HepG2 (cell line): ENCODE measurements at regions not wholly inside any gene's neighbourhood (a gene's known extent, or its start where the extent isn't known, plus 50 kb on each side); places are given as distances from the start of the nearest gene placed in this dataset.

Source experiments
- ATAC-seq: fragments of 200-7000 bp; cut with Tn5 transposase; 3 replicates; pipeline ENCODE4 v1.9.1; 2020; ENCODE audit warnings: mild to moderate bottlenecking, moderate library complexity
- BruUV-seq: library from RNA; stranded (reverse); fragments of 400-500 nt; replicated peaks from 2 replicates; lab custom pipeline; 2021; lab: Mats Ljungman, UMichigan
- CTCF ChIA-PET: fragments of 300-600 bp; formaldehyde crosslinking; extraction: SDS; loops from one replicate; lab custom pipeline; 2021; ENCODE audit warnings: low total read pairs, inconsistent platforms, low intra/inter-chr PET ratio; lab: Yijun Ruan, JAX
- POLR2A ChIA-PET: fragments of 350-600 bp; sonication (Branson Sonifier 250); formaldehyde crosslinking; loops from one replicate; lab custom pipeline; 2020; ENCODE audit warnings: antibody characterized with exemption, inconsistent platforms; lab: Yijun Ruan, JAX
- DNase-seq: peaks from one replicate; pipeline ENCODE4 v3.0.0-alpha.2; 2015; ENCODE audit warnings: low spot score
- FAIRE-seq: peaks from 3 replicates; lab custom pipeline; 2011; peaks lifted over from hg19 to GRCh38; lab: Jason Lieb, UNC
- H2AFZ ChIP-seq: one replicate; pipeline ENCODE4 v1.6.1; 2011; ENCODE audit warnings: low read length, inconsistent platforms
- H3K27ac ChIP-seq: fragments of 300-600 bp; 3 replicates; pipeline ENCODE4 v1.8.0; 2011; ENCODE audit warnings: mixed run types, mild to moderate bottlenecking, mixed read lengths, low read length, inconsistent platforms; ENCODE audit not compliant: insufficient read depth; ENCODE audit errors: extremely low read length
- H3K27me3 ChIP-seq, 2 experiments: fragments of 200-600 bp in 1 of 2; 2 replicates in 1 of 2; 3 replicates in 1 of 2; pipeline versions ENCODE4 v1.6.0 to v1.8.0; 2011; ENCODE audit warnings: low read length in 2 of 2, mild to moderate bottlenecking in 2 of 2, moderate library complexity in 2 of 2, inconsistent platforms in 1 of 2; ENCODE audit not compliant: insufficient read depth in 2 of 2, control insufficient read depth in 1 of 2
- H3K36me3 ChIP-seq, 2 experiments: fragments of 200-600 bp in 1 of 2; replicated peaks in 1 of 2; 2 replicates in 1 of 2; 3 replicates in 1 of 2; pipeline versions ENCODE4 v1.5.1 to v1.8.0; 2011; ENCODE audit warnings: low read length in 2 of 2, inconsistent platforms in 1 of 2; ENCODE audit not compliant: insufficient read depth in 2 of 2, control insufficient read depth in 1 of 2
- H3K4me1 ChIP-seq: 2 replicates; pipeline ENCODE4 v1.5.1; 2012; ENCODE audit warnings: low read length, inconsistent platforms; ENCODE audit not compliant: insufficient read depth
- H3K4me2 ChIP-seq: 2 replicates; pipeline ENCODE4 v1.6.0; 2011; ENCODE audit warnings: low read depth, low read length, inconsistent platforms
- H3K4me3 ChIP-seq, 3 experiments: fragments of 200-600 bp in 1 of 3; sonication (generic), shearing (Covaris generic) in 1 of 3; replicated peaks in 1 of 3; 2 replicates each; pipeline ENCODE4 v1.5.1; 2011 to 2016; ENCODE audit warnings: low read length in 3 of 3, inconsistent platforms in 2 of 3, low read depth in 2 of 3, mild to moderate bottlenecking in 2 of 3, control low read depth in 1 of 3, mixed read lengths in 1 of 3; ENCODE audit not compliant: insufficient read depth in 1 of 3
- H3K79me2 ChIP-seq: one replicate; pipeline ENCODE4 v1.6.1; 2011; ENCODE audit warnings: low read length, inconsistent platforms; ENCODE audit not compliant: insufficient read depth
- H3K9ac ChIP-seq: 2 replicates; pipeline ENCODE4 v1.6.0; 2011; ENCODE audit warnings: mild to moderate bottlenecking, low read depth, low read length, inconsistent platforms; ENCODE audit not compliant: insufficient read depth
- H3K9me3 ChIP-seq: 2 replicates; pipeline ENCODE4 v1.5.1; 2012; ENCODE audit warnings: mild to moderate bottlenecking, low read length
- H4K20me1 ChIP-seq: 2 replicates; pipeline ENCODE4 v1.6.0; 2011; ENCODE audit warnings: inconsistent platforms, mild to moderate bottlenecking, low read length, moderate library complexity; ENCODE audit not compliant: insufficient read depth
- FOXK2 ChIP-seq: fragments of 450-650 bp; IDR thresholded peaks from 2 replicates; pipeline ENCODE4 v1.6.1; 2016
- HOXD1 ChIP-seq: sonication (generic); formaldehyde crosslinking; IDR thresholded peaks from 2 replicates; pipeline ENCODE4 v1.5.0; 2020; ENCODE audit warnings: missing genetic modification reagents
- MLLT10 ChIP-seq: sonication (generic); formaldehyde crosslinking; IDR thresholded peaks from 2 replicates; pipeline ENCODE4 v1.4.0; 2020; ENCODE audit warnings: missing genetic modification reagents
- RFXAP ChIP-seq: sonication (generic); formaldehyde crosslinking; IDR thresholded peaks from 2 replicates; pipeline ENCODE4 v1.4.0; 2020; ENCODE audit warnings: missing genetic modification reagents, borderline replicate concordance
- ZNF253 ChIP-seq: sonication (generic); formaldehyde crosslinking; IDR thresholded peaks from 2 replicates; pipeline ENCODE4 v1.8.0; 2022; ENCODE audit warnings: mild to moderate bottlenecking, missing genetic modification reagents, borderline replicate concordance
- ZNF563 ChIP-seq: sonication (generic); formaldehyde crosslinking; IDR thresholded peaks from 2 replicates; pipeline ENCODE4 v1.8.0; 2022; ENCODE audit warnings: mild to moderate bottlenecking, moderate library complexity, missing genetic modification reagents
- WGBS: methylation state at CpG from one replicate; pipeline ENCODE4 v1.1.6; 2017; ENCODE audit warnings: low lambda C conversion rate; 5-methylcytosine and 5-hydroxymethylcytosine counted together
- in situ Hi-C: cut with HindIII; loops from 2 replicates; pipeline ENCODE4 v1.10.0; 2017; ENCODE audit warnings: low pct_unique_long_range_greater_than_20kb; ENCODE audit not compliant: extremely low pct_ligation_motif_present
- intact Hi-C: fragments of 100-400 bp; cut with micrococcal nuclease; formaldehyde crosslinking; loops from one replicate; pipeline ENCODE4 v1.10.0; 2022; ENCODE audit not compliant: unreplicated experiment
- TF ChIP-seq, protein P1 (sequence below): IDR thresholded peaks from 2 replicates; pipeline ENCODE4 v1.6.1; 2016; ENCODE audit warnings: missing genetic modification reagents, missing compliant biosample characterization
- TF ChIP-seq, protein P2 (sequence below): sonication (generic); formaldehyde crosslinking; IDR thresholded peaks from 2 replicates; pipeline ENCODE4 v1.5.0; 2020; ENCODE audit warnings: mild to moderate bottlenecking, missing genetic modification reagents, borderline replicate concordance
- TF ChIP-seq, protein P3 (sequence below): sonication (generic); formaldehyde crosslinking; IDR thresholded peaks from 2 replicates; pipeline ENCODE4 v1.8.0; 2022; ENCODE audit warnings: missing genetic modification reagents, mild to moderate bottlenecking, moderate library complexity, borderline replicate concordance

DNA sequence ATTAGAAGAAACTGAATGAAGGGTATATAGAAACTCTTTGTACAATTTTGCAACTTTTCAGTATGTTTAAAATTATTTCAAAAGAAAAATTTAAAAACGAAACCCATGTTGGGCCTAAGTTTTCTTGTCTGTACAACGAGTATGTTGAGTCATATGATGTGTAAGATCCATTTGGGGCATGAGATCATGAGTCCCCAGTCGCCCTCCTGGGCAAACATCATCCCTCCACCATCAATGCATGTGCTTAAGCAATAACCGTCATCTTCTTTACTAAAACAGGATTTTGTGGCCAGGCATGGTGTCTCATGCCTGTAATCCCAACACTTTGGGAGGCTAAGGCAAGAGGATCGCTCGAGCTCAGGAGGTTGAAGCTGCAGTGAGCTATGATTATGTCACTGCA lies 54.2 kb upstream of the CDCA7L start:
- H3K4me2 ChIP-seq, result no peak overlapping the region
- no peaks in the 10 kb centered on the region for H3K36me3 ChIP-seq
- CTCF ChIA-PET, result no interaction called here
- WGBS, result 27% methylated on average over 6 of the region's 6 CpGs
- intact Hi-C loops, result no loop called here
- H3K9me3 ChIP-seq, result no peaks in the 10 kb centered on the region
- H4K20me1 ChIP-seq, result no peaks in the 10 kb centered on the region
- H3K4me3 ChIP-seq, result no peak overlapping the region
- no peak overlapping the region for H3K27ac ChIP-seq
- no TSS peak for BruUV-seq
- no peaks in the 10 kb centered on the region for H3K79me2 ChIP-seq
- no peak for ATAC-seq
- no peak for DNase-seq
- H3K27me3 ChIP-seq, result 0 out of 5 replicates have a peak, but pooled peaks cover 0 to 6% of the 10 kb centered on the region in 2 experiments
- no peaks in the 10 kb centered on the region for H3K4me1 ChIP-seq
- no peak overlapping the region for H2AFZ ChIP-seq
- in situ Hi-C loops, result no loop called here
- no peak for FAIRE-seq
- POLR2A ChIA-PET, result no interaction called here
- no peak overlapping the region for H3K9ac ChIP-seq
- TF ChIP-seq ZNF253 (CRISPR knock-in tag), result no peak
- TF ChIP-seq, protein P1, sequence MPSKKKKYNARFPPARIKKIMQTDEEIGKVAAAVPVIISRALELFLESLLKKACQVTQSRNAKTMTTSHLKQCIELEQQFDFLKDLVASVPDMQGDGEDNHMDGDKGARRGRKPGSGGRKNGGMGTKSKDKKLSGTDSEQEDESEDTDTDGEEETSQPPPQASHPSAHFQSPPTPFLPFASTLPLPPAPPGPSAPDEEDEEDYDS (CRISPR knock-in tag), result no peak
- no peak for TF ChIP-seq HOXD1
- TF ChIP-seq, protein P2, sequence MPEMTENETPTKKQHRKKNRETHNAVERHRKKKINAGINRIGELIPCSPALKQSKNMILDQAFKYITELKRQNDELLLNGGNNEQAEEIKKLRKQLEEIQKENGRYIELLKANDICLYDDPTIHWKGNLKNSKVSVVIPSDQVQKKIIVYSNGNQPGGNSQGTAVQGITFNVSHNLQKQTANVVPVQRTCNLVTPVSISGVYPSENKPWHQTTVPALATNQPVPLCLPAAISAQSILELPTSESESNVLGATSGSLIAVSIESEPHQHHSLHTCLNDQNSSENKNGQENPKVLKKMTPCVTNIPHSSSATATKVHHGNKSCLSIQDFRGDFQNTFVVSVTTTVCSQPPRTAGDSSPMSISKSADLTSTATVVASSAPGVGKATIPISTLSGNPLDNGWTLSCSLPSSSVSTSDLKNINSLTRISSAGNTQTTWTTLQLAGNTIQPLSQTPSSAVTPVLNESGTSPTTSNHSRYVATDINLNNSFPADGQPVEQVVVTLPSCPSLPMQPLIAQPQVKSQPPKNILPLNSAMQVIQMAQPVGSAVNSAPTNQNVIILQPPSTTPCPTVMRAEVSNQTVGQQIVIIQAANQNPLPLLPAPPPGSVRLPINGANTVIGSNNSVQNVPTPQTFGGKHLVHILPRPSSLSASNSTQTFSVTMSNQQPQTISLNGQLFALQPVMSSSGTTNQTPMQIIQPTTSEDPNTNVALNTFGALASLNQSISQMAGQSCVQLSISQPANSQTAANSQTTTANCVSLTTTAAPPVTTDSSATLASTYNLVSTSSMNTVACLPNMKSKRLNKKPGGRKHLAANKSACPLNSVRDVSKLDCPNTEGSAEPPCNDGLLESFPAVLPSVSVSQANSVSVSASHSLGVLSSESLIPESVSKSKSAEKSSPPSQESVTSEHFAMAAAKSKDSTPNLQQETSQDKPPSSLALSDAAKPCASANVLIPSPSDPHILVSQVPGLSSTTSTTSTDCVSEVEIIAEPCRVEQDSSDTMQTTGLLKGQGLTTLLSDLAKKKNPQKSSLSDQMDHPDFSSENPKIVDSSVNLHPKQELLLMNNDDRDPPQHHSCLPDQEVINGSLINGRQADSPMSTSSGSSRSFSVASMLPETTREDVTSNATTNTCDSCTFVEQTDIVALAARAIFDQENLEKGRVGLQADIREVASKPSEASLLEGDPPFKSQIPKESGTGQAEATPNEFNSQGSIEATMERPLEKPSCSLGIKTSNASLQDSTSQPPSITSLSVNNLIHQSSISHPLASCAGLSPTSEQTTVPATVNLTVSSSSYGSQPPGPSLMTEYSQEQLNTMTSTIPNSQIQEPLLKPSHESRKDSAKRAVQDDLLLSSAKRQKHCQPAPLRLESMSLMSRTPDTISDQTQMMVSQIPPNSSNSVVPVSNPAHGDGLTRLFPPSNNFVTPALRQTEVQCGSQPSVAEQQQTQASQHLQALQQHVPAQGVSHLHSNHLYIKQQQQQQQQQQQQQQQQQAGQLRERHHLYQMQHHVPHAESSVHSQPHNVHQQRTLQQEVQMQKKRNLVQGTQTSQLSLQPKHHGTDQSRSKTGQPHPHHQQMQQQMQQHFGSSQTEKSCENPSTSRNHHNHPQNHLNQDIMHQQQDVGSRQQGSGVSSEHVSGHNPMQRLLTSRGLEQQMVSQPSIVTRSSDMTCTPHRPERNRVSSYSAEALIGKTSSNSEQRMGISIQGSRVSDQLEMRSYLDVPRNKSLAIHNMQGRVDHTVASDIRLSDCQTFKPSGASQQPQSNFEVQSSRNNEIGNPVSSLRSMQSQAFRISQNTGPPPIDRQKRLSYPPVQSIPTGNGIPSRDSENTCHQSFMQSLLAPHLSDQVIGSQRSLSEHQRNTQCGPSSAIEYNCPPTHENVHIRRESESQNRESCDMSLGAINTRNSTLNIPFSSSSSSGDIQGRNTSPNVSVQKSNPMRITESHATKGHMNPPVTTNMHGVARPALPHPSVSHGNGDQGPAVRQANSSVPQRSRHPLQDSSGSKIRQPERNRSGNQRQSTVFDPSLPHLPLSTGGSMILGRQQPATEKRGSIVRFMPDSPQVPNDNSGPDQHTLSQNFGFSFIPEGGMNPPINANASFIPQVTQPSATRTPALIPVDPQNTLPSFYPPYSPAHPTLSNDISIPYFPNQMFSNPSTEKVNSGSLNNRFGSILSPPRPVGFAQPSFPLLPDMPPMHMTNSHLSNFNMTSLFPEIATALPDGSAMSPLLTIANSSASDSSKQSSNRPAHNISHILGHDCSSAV (CRISPR knock-in tag), result no peak
- TF ChIP-seq RFXAP, result no peak
- TF ChIP-seq MLLT10 (CRISPR knock-in tag), result no peak
- TF ChIP-seq ZNF563 (CRISPR knock-in tag), result no peak
- TF ChIP-seq, protein P3, sequence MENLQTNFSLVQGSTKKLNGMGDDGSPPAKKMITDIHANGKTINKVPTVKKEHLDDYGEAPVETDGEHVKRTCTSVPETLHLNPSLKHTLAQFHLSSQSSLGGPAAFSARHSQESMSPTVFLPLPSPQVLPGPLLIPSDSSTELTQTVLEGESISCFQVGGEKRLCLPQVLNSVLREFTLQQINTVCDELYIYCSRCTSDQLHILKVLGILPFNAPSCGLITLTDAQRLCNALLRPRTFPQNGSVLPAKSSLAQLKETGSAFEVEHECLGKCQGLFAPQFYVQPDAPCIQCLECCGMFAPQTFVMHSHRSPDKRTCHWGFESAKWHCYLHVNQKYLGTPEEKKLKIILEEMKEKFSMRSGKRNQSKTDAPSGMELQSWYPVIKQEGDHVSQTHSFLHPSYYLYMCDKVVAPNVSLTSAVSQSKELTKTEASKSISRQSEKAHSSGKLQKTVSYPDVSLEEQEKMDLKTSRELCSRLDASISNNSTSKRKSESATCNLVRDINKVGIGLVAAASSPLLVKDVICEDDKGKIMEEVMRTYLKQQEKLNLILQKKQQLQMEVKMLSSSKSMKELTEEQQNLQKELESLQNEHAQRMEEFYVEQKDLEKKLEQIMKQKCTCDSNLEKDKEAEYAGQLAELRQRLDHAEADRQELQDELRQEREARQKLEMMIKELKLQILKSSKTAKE (CRISPR knock-in tag), result no peak
- TF ChIP-seq FOXK2, result no peak
